ENCODE measurements at regions not wholly inside any gene's neighbourhood (a gene's known extent, or its start where the extent isn't known, plus 50 kb on each side); places are given as distances from the start of the nearest gene placed in this dataset.

- Histone ChIP-seq H3K27me3 (ENCODE audit: insufficient read depth, low read depth, low read length) (no peaks in the 10 kb centered on the region), H3K9me2 (ENCODE audit: insufficient read depth, low read length) (no peaks in the 10 kb centered on the region), H3K9me3 (ENCODE audit: low read length) (no peaks in the 10 kb centered on the region), H3K36me3 (ENCODE audit: insufficient read depth, low read length) (no peaks in the 10 kb centered on the region), H3K4me2 (ENCODE audit: low read length) (no peak overlapping the region), H3F3A (ENCODE audit: insufficient read depth, low read length, poor library complexity, severe bottlenecking) (no peaks in the 10 kb centered on the region), H3K79me2 (replicated peaks; ENCODE audit: insufficient read depth, low read length) (no peaks in the 10 kb centered on the region), H3K9ac (ENCODE audit: low read length) (no peak overlapping the region), H4K20me1 (ENCODE audit: insufficient read depth) (no peaks in the 10 kb centered on the region), H2AFZ (ENCODE audit: low read depth, low read length) (no peak overlapping the region), H3K4me3 (ENCODE audit: low read length) (no peak overlapping the region), H3K27ac (ENCODE audit: low read length) (no peak overlapping the region)
- TF ChIP-seq SMC3 (conservative IDR thresholded peaks at IDR 0.05; ENCODE audit: poor library complexity) = no peak
- TF ChIP-seq EZH2 (IDR thresholded peaks at IDR 0.05; ENCODE audit: borderline replicate concordance, insufficient read depth, low read length, poor library complexity, severe bottlenecking) = no peak
- no peak for TF ChIP-seq EP300 (conservative IDR thresholded peaks at IDR 0.05; ENCODE audit: poor library complexity, severe bottlenecking)
- no peak for TF ChIP-seq POLR2AphosphoS5 (IDR thresholded peaks at IDR 0.05)
- TF ChIP-seq TAF1 (IDR thresholded peaks at IDR 0.05; ENCODE audit: low read depth) = no peak
- no peak for TF ChIP-seq CTCF (IDR thresholded peaks at IDR 0.05; ENCODE audit: poor library complexity, severe bottlenecking)
- no peak for TF ChIP-seq RAD21 (conservative IDR thresholded peaks at IDR 0.05)
- no peak for TF ChIP-seq REST (IDR thresholded peaks at IDR 0.05; ENCODE audit: borderline replicate concordance)
- no peak for TF ChIP-seq MXI1 (conservative IDR thresholded peaks at IDR 0.05; ENCODE audit: poor library complexity, severe bottlenecking)
Measured at GRCh38 chr3:23666818-23667217, 138.9 kb upstream of the UBE2E1 start.

GRCh38 chr3:23667536-23668429 is 138.0 kb upstream of the UBE2E1 start:
- Histone ChIP-seq H3K27ac (ENCODE audit: low read length) (no peak overlapping the region), H3K9me2 (ENCODE audit: insufficient read depth, low read length) (no peaks in the 10 kb centered on the region), H3K9ac (ENCODE audit: low read length) (no peak overlapping the region), H3F3A (ENCODE audit: insufficient read depth, low read length, poor library complexity, severe bottlenecking) (no peaks in the 10 kb centered on the region), H3K79me2 (replicated peaks; ENCODE audit: insufficient read depth, low read length) (no peaks in the 10 kb centered on the region), H3K4me2 (ENCODE audit: low read length) (no peak overlapping the region), H3K27me3 (ENCODE audit: insufficient read depth, low read depth, low read length) (no peaks in the 10 kb centered on the region), H3K4me3 (ENCODE audit: low read length) (no peak overlapping the region), H3K9me3 (ENCODE audit: low read length) (no peaks in the 10 kb centered on the region), H2AFZ (ENCODE audit: low read depth, low read length) (no peak overlapping the region), H3K36me3 (ENCODE audit: insufficient read depth, low read length) (no peaks in the 10 kb centered on the region), H4K20me1 (ENCODE audit: insufficient read depth) (no peaks in the 10 kb centered on the region)
- TF ChIP-seq MXI1 (conservative IDR thresholded peaks at IDR 0.05; ENCODE audit: poor library complexity, severe bottlenecking) = no peak
- TF ChIP-seq POLR2AphosphoS5 (IDR thresholded peaks at IDR 0.05) = no peak
- no peak for TF ChIP-seq EP300 (conservative IDR thresholded peaks at IDR 0.05; ENCODE audit: poor library complexity, severe bottlenecking)
- TF ChIP-seq TAF1 (IDR thresholded peaks at IDR 0.05; ENCODE audit: low read depth) = no peak
- TF ChIP-seq EZH2 (IDR thresholded peaks at IDR 0.05; ENCODE audit: borderline replicate concordance, insufficient read depth, low read length, poor library complexity, severe bottlenecking) = no peak
- TF ChIP-seq CTCF (IDR thresholded peaks at IDR 0.05; ENCODE audit: poor library complexity, severe bottlenecking) = no peak
- TF ChIP-seq RAD21 (conservative IDR thresholded peaks at IDR 0.05) = no peak

All from neural cell (in vitro differentiated cells).